Gastroesophageal sphincter (tissue), 4 donors: ENCODE measurements at regions not wholly inside any gene's neighbourhood (a gene's known extent, or its start where the extent isn't known, plus 50 kb on each side); places are given as distances from the start of the nearest gene placed in this dataset.

ENCODE experiments used
- ATAC-seq: fragments of 150-250 bp; one replicate; pipeline ENCODE4 v1.9.1; 2016; ENCODE audit warnings: mild to moderate bottlenecking, moderate library complexity
- H3K27ac ChIP-seq, 4 donors: fragments of 200-600 bp; sonication (generic) in 3 of 4; 1 replicate in 3 of 4; 2 replicates in 1 of 4; pipeline ENCODE4 v1.5.1; 2016 to 2019
- H3K27me3 ChIP-seq: fragments of 200-600 bp; sonication (generic); one replicate; pipeline ENCODE4 v1.5.1; 2019
- H3K36me3 ChIP-seq, 2 donors: fragments of 200-600 bp; sonication (generic); one replicate each; pipeline ENCODE4 v1.5.1; 2019; ENCODE audit warnings: control low read depth in 1 of 2
- H3K4me1 ChIP-seq, 3 donors: fragments of 200-600 bp; sonication (generic); 1 replicate in 2 of 3; 2 replicates in 1 of 3; pipeline ENCODE4 v1.5.1; 2016 to 2019; ENCODE audit warnings: control low read depth in 2 of 3
- H3K4me3 ChIP-seq, 2 donors: fragments of 200-600 bp; sonication (generic); one replicate each; pipeline ENCODE4 v1.5.1; 2019; ENCODE audit warnings: mild to moderate bottlenecking in 1 of 2, moderate library complexity in 1 of 2
- H3K9me3 ChIP-seq, 3 donors: fragments of 200-600 bp; sonication (generic); one replicate each; pipeline ENCODE4 v1.5.1; 2017 to 2019; ENCODE audit warnings: control low read depth in 2 of 3
- CTCF ChIP-seq, 4 experiments: fragments of 200-600 bp in 2 of 4; fragments of 450-650 bp in 2 of 4; sonication (generic) in 1 of 4; IDR thresholded peaks; one replicate each; pipeline ENCODE4 v1.5.1; 2017 to 2019; ENCODE audit warnings: antibody characterized with exemption in 4 of 4, mild to moderate bottlenecking in 2 of 4, moderate library complexity in 2 of 4
- EP300 ChIP-seq: sonication (generic); formaldehyde crosslinking; IDR thresholded peaks from one replicate; pipeline ENCODE4 v1.6.1; 2017; ENCODE audit warnings: antibody characterized with exemption, mild to moderate bottlenecking
- POLR2A ChIP-seq, 2 donors: fragments of 450-650 bp; IDR thresholded peaks; one replicate each; pipeline ENCODE4 v1.6.1; 2017; ENCODE audit warnings: antibody characterized with exemption in 2 of 2, mild to moderate bottlenecking in 2 of 2, moderate library complexity in 1 of 2
- POLR2AphosphoS5 ChIP-seq: sonication (generic); formaldehyde crosslinking; IDR thresholded peaks from one replicate; pipeline ENCODE4 v1.6.1; 2017; ENCODE audit warnings: antibody characterized with exemption
- WGBS, 2 donors: methylation state at CpG; one replicate each; pipeline ENCODE4 v1.1.5; 2018; ENCODE audit warnings: low coverage in 1 of 2; 5-methylcytosine and 5-hydroxymethylcytosine counted together

- Histone ChIP-seq H3K27ac (no peak overlapping the region), H3K36me3 (no peaks in the 10 kb centered on the region), H3K9me3 (peaks cover 0 to 5% (median 0%) of the 10 kb centered on the region in 3 donors), H3K4me1 (no peaks in the 10 kb centered on the region), H3K4me3 (no peak overlapping the region), H3K27me3 (no peaks in the 10 kb centered on the region)
- ATAC-seq, result no peak
- no peak for TF ChIP-seq POLR2AphosphoS5
- no peak for TF ChIP-seq CTCF (IDR thresholded peaks at IDR 0.05)
- TF ChIP-seq EP300, result no peak
- TF ChIP-seq POLR2A (IDR thresholded peaks at IDR 0.05), result no peak
- 52 to 56% methylated on average over 3 of the region's 3 CpGs for WGBS, 2 donors
These were observed 1244.9 kb upstream of the SEL1L start for GRCh38 chr14:82778601-82779000.

DNA sequence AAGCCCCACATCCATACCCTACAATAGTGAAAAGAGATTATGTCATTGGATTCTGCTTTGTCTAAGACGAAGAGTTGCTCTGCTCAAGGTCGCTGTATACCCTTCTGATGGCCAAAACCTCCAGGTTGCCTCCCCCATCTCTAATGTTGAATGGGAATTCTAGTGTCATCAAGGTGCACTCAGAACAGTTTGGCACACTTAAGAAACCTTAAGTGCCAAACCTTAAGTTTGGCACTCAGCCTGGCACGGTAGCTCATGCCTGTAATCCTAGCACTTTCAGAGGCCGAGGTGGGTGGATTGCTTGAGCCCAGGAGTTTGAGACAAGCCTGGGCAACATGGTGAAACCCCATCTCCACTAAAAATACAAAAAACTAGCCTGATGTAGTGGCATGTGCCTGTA lies 1245.6 kb upstream of the SEL1L start:
- H3K9me3 ChIP-seq, result peaks cover 0 to 5% (median 0%) of the 10 kb centered on the region in 3 donors
- H3K4me1 ChIP-seq, result no peaks in the 10 kb centered on the region
- TF ChIP-seq POLR2A (IDR thresholded peaks at IDR 0.05), result no peak
- TF ChIP-seq POLR2AphosphoS5, result no peak
- TF ChIP-seq CTCF (IDR thresholded peaks at IDR 0.05), result no peak
- TF ChIP-seq EP300, result no peak
- no peaks in the 10 kb centered on the region for H3K27me3 ChIP-seq
- H3K27ac ChIP-seq, result no peak overlapping the region
- H3K36me3 ChIP-seq, result no peaks in the 10 kb centered on the region
- WGBS, 2 donors, result 81 to 91% methylated on average over 2 to 3 of the region's 4 CpGs
- no peak for ATAC-seq
- no peak overlapping the region for H3K4me3 ChIP-seq

- no peaks in the 10 kb centered on the region for H3K36me3 ChIP-seq
- ATAC-seq, result no peak
- TF ChIP-seq POLR2AphosphoS5, result no peak
- TF ChIP-seq EP300, result no peak
- no peak for TF ChIP-seq POLR2A (IDR thresholded peaks at IDR 0.05)
- TF ChIP-seq CTCF (IDR thresholded peaks at IDR 0.05), result no peak
- no peak overlapping the region for H3K27ac ChIP-seq
- 6 to 11% methylated on average over 1 of the region's 1 CpG for WGBS, 2 donors
- H3K9me3 ChIP-seq, result peaks cover 0 to 5% (median 0%) of the 10 kb centered on the region in 3 donors
- H3K4me3 ChIP-seq, result no peak overlapping the region
- H3K4me1 ChIP-seq, result no peaks in the 10 kb centered on the region
- no peaks in the 10 kb centered on the region for H3K27me3 ChIP-seq
These were observed 1252.3 kb upstream of the SEL1L start for GRCh38 chr14:82785756-82786482.

DNA sequence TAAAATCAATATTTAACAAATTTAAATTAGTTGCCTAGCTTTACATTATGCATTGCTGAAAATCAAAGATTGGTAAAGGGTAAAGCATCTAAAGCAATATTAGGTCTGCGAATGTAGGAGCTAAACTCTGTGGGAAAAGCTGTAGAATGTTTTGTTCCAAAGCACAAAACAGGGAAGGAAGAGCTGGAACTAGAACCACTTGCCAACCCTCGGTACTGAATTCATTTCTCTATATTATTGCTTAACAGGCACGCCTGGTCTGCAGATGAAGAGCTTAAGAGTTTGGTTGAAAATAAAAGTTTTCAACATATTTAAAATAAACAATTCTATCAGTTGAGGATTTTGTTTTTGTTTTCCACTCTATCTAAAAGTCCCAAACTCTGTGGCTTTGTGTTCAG lies 1252.8 kb upstream of the SEL1L start:
- TF ChIP-seq CTCF (IDR thresholded peaks at IDR 0.05) (no peak), POLR2AphosphoS5 (no peak), EP300 (no peak), POLR2A (IDR thresholded peaks at IDR 0.05) (no peak)
- Histone ChIP-seq H3K9me3 (peaks cover 0 to 5% (median 0%) of the 10 kb centered on the region in 3 donors), H3K27me3 (no peaks in the 10 kb centered on the region), H3K27ac (no peak overlapping the region), H3K36me3 (no peaks in the 10 kb centered on the region), H3K4me1 (no peaks in the 10 kb centered on the region), H3K4me3 (no peak overlapping the region)
- ATAC-seq, result no peak
- 84 to 87% methylated on average over 3 of the region's 3 CpGs for WGBS, 2 donors

DNA sequence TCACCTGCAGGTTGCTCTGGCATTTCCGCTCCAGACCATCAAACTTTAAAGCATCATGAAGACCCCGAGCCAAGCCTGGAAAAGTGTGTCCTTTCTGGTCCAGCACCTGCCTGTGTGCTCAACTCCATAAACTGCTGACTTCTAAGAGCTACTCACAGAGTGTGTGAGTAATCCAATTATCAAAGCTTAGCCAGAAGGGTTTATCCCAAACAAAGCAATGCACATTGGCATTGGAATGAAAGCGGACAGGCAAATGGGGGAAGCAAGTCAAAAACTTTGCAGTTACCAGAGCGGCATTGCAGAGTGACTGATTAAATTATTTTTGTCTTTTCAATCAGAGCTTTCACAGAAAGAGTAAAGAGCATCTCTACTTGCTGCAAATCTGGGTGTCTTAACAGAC lies 1262.4 kb upstream of the SEL1L start:
- Histone ChIP-seq H3K27me3 (no peaks in the 10 kb centered on the region), H3K4me3 (no peak overlapping the region), H3K27ac (no peak overlapping the region), H3K9me3 (no peaks in the 10 kb centered on the region), H3K4me1 (no peaks in the 10 kb centered on the region), H3K36me3 (no peaks in the 10 kb centered on the region)
- no peak for TF ChIP-seq POLR2AphosphoS5
- no peak for TF ChIP-seq EP300
- TF ChIP-seq CTCF (IDR thresholded peaks at IDR 0.05), result no peak
- no peak for TF ChIP-seq POLR2A (IDR thresholded peaks at IDR 0.05)
- 92 to 94% methylated on average over 2 to 3 of the region's 4 CpGs for WGBS, 2 donors
- no peak for ATAC-seq
